ENCODE measurements at regions not wholly inside any gene's neighbourhood (a gene's known extent, or its start where the extent isn't known, plus 50 kb on each side); places are given as distances from the start of the nearest gene placed in this dataset.

DNA sequence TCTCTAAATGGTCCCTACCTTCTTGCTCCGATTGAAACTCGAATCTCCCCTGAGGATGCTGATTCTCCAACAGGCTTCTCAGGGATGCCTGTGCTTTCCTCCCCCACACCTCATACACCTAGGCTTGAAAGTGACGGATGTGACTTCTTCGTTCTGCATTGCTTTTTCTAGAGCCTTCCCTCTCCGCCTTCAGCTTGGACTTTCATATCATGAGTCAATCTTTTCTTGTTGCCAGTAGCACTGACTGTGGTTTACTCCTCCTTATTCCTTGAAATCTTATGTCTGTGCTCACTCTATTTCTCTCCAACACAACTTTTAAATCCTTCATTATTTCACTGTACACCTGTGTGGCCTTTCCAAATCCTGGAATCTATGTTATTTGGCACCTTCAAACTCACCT is 451.4 kb downstream of the TMX3 start:
- no peaks in the 10 kb centered on the region for H3K36me3 ChIP-seq
- DNase-seq: no peak
- H3K4me1 ChIP-seq: no peaks in the 10 kb centered on the region
- no peak overlapping the region for H3K4me3 ChIP-seq
- H3K27me3 ChIP-seq: no peaks in the 10 kb centered on the region
- TF ChIP-seq, protein P1, sequence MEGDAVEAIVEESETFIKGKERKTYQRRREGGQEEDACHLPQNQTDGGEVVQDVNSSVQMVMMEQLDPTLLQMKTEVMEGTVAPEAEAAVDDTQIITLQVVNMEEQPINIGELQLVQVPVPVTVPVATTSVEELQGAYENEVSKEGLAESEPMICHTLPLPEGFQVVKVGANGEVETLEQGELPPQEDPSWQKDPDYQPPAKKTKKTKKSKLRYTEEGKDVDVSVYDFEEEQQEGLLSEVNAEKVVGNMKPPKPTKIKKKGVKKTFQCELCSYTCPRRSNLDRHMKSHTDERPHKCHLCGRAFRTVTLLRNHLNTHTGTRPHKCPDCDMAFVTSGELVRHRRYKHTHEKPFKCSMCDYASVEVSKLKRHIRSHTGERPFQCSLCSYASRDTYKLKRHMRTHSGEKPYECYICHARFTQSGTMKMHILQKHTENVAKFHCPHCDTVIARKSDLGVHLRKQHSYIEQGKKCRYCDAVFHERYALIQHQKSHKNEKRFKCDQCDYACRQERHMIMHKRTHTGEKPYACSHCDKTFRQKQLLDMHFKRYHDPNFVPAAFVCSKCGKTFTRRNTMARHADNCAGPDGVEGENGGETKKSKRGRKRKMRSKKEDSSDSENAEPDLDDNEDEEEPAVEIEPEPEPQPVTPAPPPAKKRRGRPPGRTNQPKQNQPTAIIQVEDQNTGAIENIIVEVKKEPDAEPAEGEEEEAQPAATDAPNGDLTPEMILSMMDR (IDR thresholded peaks at IDR 0.05): no peak
- intact Hi-C loops (cut with DNase I): no loop called here
- H3K27ac ChIP-seq: no peak overlapping the region
- H3K9me3 ChIP-seq: no peaks in the 10 kb centered on the region
- no peak for ATAC-seq

DNA sequence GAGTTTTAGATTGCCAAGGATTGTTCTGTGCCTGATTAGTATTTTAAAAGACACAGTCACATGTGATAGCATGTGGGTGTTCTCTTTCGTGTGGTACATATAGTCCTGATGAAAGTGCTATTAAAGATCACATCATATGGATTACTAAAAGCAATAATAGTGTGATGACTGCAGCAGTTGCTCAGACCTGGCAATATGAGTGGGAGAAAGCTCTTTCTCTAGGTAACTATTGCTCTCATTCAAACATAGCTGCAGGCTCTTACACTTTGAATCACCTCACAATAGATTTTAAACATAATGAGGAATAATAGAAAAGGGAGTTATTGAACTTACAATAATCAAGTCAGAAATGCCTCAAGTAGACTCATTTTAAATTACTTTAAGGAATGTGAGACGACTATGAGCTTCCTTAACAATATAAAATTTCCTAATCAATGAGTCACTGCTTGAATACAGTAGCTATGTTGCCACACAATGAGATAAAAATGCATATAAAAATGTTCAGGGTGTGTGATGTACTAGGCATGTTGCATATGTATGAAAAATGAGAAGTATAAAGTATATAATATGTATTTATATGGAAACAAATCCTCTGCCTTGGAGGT is 452.1 kb downstream of the TMX3 start:
- H3K4me3 ChIP-seq: no peak overlapping the region
- H3K27ac ChIP-seq: no peak overlapping the region
- no peak for DNase-seq
- intact Hi-C loops (cut with DNase I): no loop called here
- no peaks in the 10 kb centered on the region for H3K36me3 ChIP-seq
- H3K9me3 ChIP-seq: no peaks in the 10 kb centered on the region
- ATAC-seq: no peak
- no peaks in the 10 kb centered on the region for H3K27me3 ChIP-seq
- H3K4me1 ChIP-seq: no peaks in the 10 kb centered on the region
- TF ChIP-seq, protein P1 (IDR thresholded peaks at IDR 0.05): no peak

DNA sequence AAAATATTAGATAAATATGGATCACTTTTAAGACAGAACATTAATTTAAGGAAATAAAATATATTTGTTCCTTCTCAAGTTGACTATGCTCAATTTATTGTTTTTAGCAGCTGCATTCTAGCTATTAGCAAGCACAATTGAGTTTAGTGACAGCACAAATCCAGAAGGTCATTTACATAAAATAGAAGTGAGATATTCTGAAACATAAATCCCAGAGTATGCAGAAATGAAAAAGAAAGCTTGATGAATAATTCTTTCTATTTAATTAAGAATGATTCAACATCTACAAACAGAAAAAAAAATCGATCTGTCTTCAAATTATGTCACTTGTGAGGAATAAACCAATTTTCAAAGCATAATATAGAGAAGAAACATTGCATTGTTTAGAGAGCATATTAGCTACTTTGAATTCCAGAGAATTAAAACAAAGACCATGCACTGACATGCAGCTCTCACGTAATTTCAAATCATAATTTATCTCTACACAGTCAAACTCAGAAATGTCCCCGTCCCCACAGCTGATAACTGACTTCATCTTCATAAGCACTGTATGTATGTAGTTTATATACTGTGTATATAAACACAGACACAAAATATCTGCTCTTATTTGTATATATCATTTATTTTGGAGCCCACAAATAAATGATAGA is 458.4 kb downstream of the TMX3 start:
- intact Hi-C loops (cut with DNase I): no loop called here
- H3K27me3 ChIP-seq: no peaks in the 10 kb centered on the region
- TF ChIP-seq, protein P1 (IDR thresholded peaks at IDR 0.05): no peak
- H3K4me1 ChIP-seq: no peaks in the 10 kb centered on the region
- H3K4me3 ChIP-seq: no peak overlapping the region
- peaks cover 0 to 4% of the 10 kb centered on the region in 2 donors for H3K9me3 ChIP-seq
- ATAC-seq (no peak), DNase-seq (no peak)
- H3K36me3 ChIP-seq: no peaks in the 10 kb centered on the region
- H3K27ac ChIP-seq: no peak overlapping the region

DNA sequence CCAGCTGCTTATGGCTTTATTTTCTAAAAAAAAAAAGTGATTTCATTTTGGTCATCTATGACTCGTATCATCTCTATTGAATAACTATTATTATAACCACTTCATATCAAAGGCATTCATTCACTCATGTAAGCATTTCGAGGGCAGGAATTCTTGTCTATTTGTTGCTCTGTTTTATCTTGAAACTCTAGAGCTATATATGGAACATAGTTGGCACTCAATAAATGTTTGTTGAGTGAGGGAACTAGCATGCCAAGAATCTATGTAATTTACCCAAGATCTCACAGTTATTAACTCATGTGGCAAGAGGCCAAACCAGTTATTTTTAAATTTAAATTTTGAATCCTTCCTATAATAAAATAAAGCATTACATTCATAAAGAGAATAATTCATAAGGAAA is 470.1 kb downstream of the TMX3 start:
- intact Hi-C loops (cut with DNase I): no loop called here
- Histone ChIP-seq H3K4me3 (no peak overlapping the region), H3K9me3 (peaks cover 0 to 6% of the 10 kb centered on the region in 2 donors), H3K27me3 (no peaks in the 10 kb centered on the region), H3K27ac (no peak overlapping the region), H3K4me1 (no peaks in the 10 kb centered on the region), H3K36me3 (no peaks in the 10 kb centered on the region)
- DNase-seq: no peak
- no peak for ATAC-seq
- TF ChIP-seq, protein P1 (IDR thresholded peaks at IDR 0.05): no peak

DNA sequence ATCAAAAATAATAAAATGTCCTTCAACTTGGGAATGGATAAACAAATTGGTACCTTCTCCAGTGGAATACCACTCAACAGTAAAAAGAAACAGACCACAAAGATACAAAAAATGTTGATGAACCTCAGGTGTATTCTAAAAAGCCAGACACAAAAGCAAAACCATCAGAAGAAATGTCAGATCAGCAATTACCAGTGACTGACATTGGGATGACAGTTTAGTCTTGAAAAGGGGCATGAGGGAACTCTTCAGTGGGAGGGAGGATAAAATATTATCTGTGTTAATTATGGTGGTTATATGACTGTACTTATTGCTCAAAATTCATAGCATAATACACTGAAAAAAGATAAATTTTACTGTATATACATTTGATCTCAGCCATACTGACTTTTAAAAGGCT is 473.0 kb downstream of the TMX3 start:
- Histone ChIP-seq H3K27me3 (no peaks in the 10 kb centered on the region), H3K9me3 (no peaks in the 10 kb centered on the region), H3K27ac (no peak overlapping the region), H3K4me3 (no peak overlapping the region), H3K4me1 (no peaks in the 10 kb centered on the region), H3K36me3 (no peaks in the 10 kb centered on the region)
- TF ChIP-seq, protein P1 (IDR thresholded peaks at IDR 0.05): no peak
- intact Hi-C loops (cut with DNase I): no loop called here
- DNase-seq (no peak), ATAC-seq (no peak)

Measured in left lung (tissue), 4 donors.